GF-D8 (cell line): ENCODE measurements at regions not wholly inside any gene's neighbourhood (a gene's known extent, or its start where the extent isn't known, plus 50 kb on each side); places are given as distances from the start of the nearest gene placed in this dataset.

Experiments used
- DNase-seq: peaks from one replicate; lab custom pipeline; 2025; lab: John Stamatoyannopoulos, UW

GRCh38 chr1:30271401-30272276 is 451.7 kb downstream of the MATN1 start:
- DNase-seq: no peak

GRCh38 chr1:30270461-30270860 is 452.9 kb downstream of the MATN1 start:
- no peak for DNase-seq

- DNase-seq: no peak
These were observed 454.3 kb downstream of the MATN1 start for GRCh38 chr1:30268923-30269666.

GRCh38 chr1:30267856-30268255 is 455.5 kb downstream of the MATN1 start:
- no peak for DNase-seq

- DNase-seq: no peak
These were observed 456.3 kb downstream of the MATN1 start for GRCh38 chr1:30267046-30267445.

- DNase-seq: no peak
These were observed 458.0 kb downstream of the MATN1 start for GRCh38 chr1:30265127-30266070.

GRCh38 chr1:30264672-30265025 is 458.7 kb downstream of the MATN1 start:
- no peak for DNase-seq

GRCh38 chr1:30263888-30264671 is 459.3 kb downstream of the MATN1 start:
- no peak for DNase-seq

- DNase-seq: no peak
These were observed 460.0 kb downstream of the MATN1 start for GRCh38 chr1:30263405-30263804.

GRCh38 chr1:30262158-30262557 is 461.2 kb downstream of the MATN1 start:
- no peak for DNase-seq

GRCh38 chr1:30260318-30260717 is 463.1 kb downstream of the MATN1 start:
- DNase-seq: no peak

GRCh38 chr1:30259631-30260030 is 463.8 kb downstream of the MATN1 start:
- DNase-seq: no peak

GRCh38 chr1:30258876-30259275 is 464.5 kb downstream of the MATN1 start:
- no peak for DNase-seq

- no peak for DNase-seq
These were observed 464.9 kb downstream of the MATN1 start for GRCh38 chr1:30258471-30258870.

- no peak for DNase-seq
These were observed 465.5 kb downstream of the MATN1 start for GRCh38 chr1:30257742-30258380.

GRCh38 chr1:30257322-30257721 is 466.1 kb downstream of the MATN1 start:
- no peak for DNase-seq

- DNase-seq: no peak
These were observed 466.5 kb downstream of the MATN1 start for GRCh38 chr1:30256911-30257310.

GRCh38 chr1:30255111-30255724 is 468.2 kb downstream of the MATN1 start:
- DNase-seq: no peak

GRCh38 chr1:30253807-30254440 is 469.5 kb downstream of the MATN1 start:
- no peak for DNase-seq

- DNase-seq: no peak
These were observed 470.0 kb downstream of the MATN1 start for GRCh38 chr1:30253361-30253760.
